HepG2 (cell line): ENCODE measurements at regions not wholly inside any gene's neighbourhood (a gene's known extent, or its start where the extent isn't known, plus 50 kb on each side); places are given as distances from the start of the nearest gene placed in this dataset.

ENCODE experiments used
- BCL3 ChIP-seq: sonication (generic); formaldehyde crosslinking; IDR thresholded peaks from 2 replicates; pipeline ENCODE4 v1.5.1; 2020; ENCODE audit warnings: mild to moderate bottlenecking, missing genetic modification reagents, moderate library complexity
- FOXK2 ChIP-seq: fragments of 450-650 bp; IDR thresholded peaks from 2 replicates; pipeline ENCODE4 v1.6.1; 2016
- GRHL1 ChIP-seq: sonication (generic); formaldehyde crosslinking; conservative IDR thresholded peaks from 2 replicates; pipeline ENCODE4 v1.8.0; 2022; ENCODE audit warnings: missing genetic modification reagents
- KDM3A ChIP-seq: IDR thresholded peaks from 2 replicates; pipeline ENCODE4 v1.6.1; 2018; ENCODE audit warnings: low read depth, missing compliant biosample characterization
- NR2F1 ChIP-seq, 2 experiments: fragments of 450-650 bp in 1 of 2; formaldehyde crosslinking in 1 of 2; IDR thresholded peaks; 2 replicates each; pipeline versions ENCODE4 v1.5.0 to v1.6.1; 2016 to 2020; ENCODE audit warnings: mild to moderate bottlenecking in 1 of 2, missing compliant biosample characterization in 1 of 2, missing genetic modification reagents in 1 of 2, moderate library complexity in 1 of 2
- RFXAP ChIP-seq: sonication (generic); formaldehyde crosslinking; IDR thresholded peaks from 2 replicates; pipeline ENCODE4 v1.4.0; 2020; ENCODE audit warnings: missing genetic modification reagents, borderline replicate concordance
- TARDBP ChIP-seq: sonication (generic); formaldehyde crosslinking; IDR thresholded peaks from 2 replicates; pipeline ENCODE4 v1.8.0; 2022; ENCODE audit warnings: mild to moderate bottlenecking, missing genetic modification reagents
- U2AF1 ChIP-seq: fragments of 200-400 bp; formaldehyde crosslinking; optimal IDR thresholded peaks from 2 replicates; pipeline ENCODE3; 2017; ENCODE audit warnings: mild to moderate bottlenecking, low read depth, low read length
- ZBTB1 ChIP-seq: sonication (generic); formaldehyde crosslinking; IDR thresholded peaks from 2 replicates; pipeline ENCODE4 v1.4.0; 2020; ENCODE audit warnings: missing genetic modification reagents, borderline replicate concordance
- ZNF160 ChIP-seq: sonication (generic); formaldehyde crosslinking; IDR thresholded peaks from 2 replicates; pipeline ENCODE4 v1.8.0; 2022; ENCODE audit warnings: mild to moderate bottlenecking, inconsistent platforms, missing genetic modification reagents
- ZNF263 ChIP-seq: sonication (generic); formaldehyde crosslinking; IDR thresholded peaks from 2 replicates; pipeline ENCODE4 v1.4.0; 2020; ENCODE audit warnings: missing genetic modification reagents
- ZNF274 ChIP-seq: sonication (generic); formaldehyde crosslinking; IDR thresholded peaks from 2 replicates; pipeline ENCODE4 v1.5.1; 2020; ENCODE audit warnings: mild to moderate bottlenecking, missing genetic modification reagents
- ZNF354B ChIP-seq: sonication (generic); formaldehyde crosslinking; IDR thresholded peaks from 2 replicates; pipeline ENCODE4 v1.8.0; 2022; ENCODE audit warnings: mild to moderate bottlenecking, missing genetic modification reagents
- ZNF362 ChIP-seq: sonication (generic); formaldehyde crosslinking; IDR thresholded peaks from 2 replicates; pipeline ENCODE4 v1.4.0; 2020; ENCODE audit warnings: missing genetic modification reagents, mild to moderate bottlenecking, borderline replicate concordance
- ZNF547 ChIP-seq: sonication (generic); formaldehyde crosslinking; IDR thresholded peaks from 2 replicates; pipeline ENCODE4 v1.5.1; 2020; ENCODE audit warnings: mild to moderate bottlenecking, missing genetic modification reagents
- ZNF629 ChIP-seq: sonication (generic); formaldehyde crosslinking; conservative IDR thresholded peaks from 2 replicates; pipeline ENCODE4 v1.5.0; 2020; ENCODE audit warnings: missing genetic modification reagents
- ZNF687 ChIP-seq: sonication (generic); formaldehyde crosslinking; IDR thresholded peaks from 2 replicates; pipeline ENCODE4 v1.5.1; 2020; ENCODE audit warnings: mild to moderate bottlenecking, missing genetic modification reagents, moderate library complexity
- ZSCAN22 ChIP-seq: sonication (generic); formaldehyde crosslinking; IDR thresholded peaks from 2 replicates; pipeline ENCODE4 v1.4.0; 2020; ENCODE audit warnings: mild to moderate bottlenecking, missing genetic modification reagents

GRCh38 chr10:5584895-5585516, 60.2 kb downstream of the CALML3 start (continued):
- TF ChIP-seq ZNF687 (peak; percentile 74), NR2F1 (CRISPR knock-in tag; IDR thresholded peaks at IDR 0.05) (no peak), ZNF362 (CRISPR knock-in tag) (no peak), ZNF629 (CRISPR knock-in tag) (0 out of 2 replicates have a peak, but pooled peaks have one; percentile 36), ZNF547 (CRISPR knock-in tag) (0 out of 2 replicates have a peak, but pooled peaks have one; percentile 30), ZNF354B (CRISPR knock-in tag) (no peak), ZNF274 (CRISPR knock-in tag) (peak; percentile 81), ZNF263 (CRISPR knock-in tag) (no peak), FOXK2 (no peak), ZBTB1 (no peak), BCL3 (0 out of 2 replicates have a peak, but pooled peaks have one; percentile 53), U2AF1 (no peak), ZSCAN22 (CRISPR knock-in tag) (no peak), KDM3A (CRISPR knock-in tag) (no peak), TARDBP (CRISPR knock-in tag) (no peak), ZNF160 (CRISPR knock-in tag) (no peak), GRHL1 (CRISPR knock-in tag) (no peak), RFXAP (CRISPR knock-in tag) (no peak)
